ENCODE measurements at regions not wholly inside any gene's neighbourhood (a gene's known extent, or its start where the extent isn't known, plus 50 kb on each side); places are given as distances from the start of the nearest gene placed in this dataset.

DNA sequence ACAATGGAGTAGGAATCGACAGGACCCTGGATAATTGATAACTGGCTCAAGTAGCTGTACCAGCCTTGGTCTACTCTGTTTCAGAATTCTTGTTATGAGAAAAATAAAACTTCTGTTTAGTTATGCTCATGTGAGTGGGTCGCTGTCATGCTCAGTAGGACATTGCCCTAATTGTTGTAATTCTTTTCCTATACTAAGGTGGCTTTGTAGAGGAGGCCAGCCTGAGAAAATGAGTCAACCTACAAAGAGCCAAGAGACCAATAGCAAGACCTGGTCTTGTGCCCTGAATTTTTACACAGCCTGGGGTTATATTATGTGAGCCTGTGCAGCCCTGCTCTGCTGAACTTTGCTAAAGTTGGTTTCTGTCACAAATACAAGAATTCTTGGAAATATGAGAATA is 238.4 kb downstream of the MEIS1 start:
- Histone ChIP-seq H3K27ac (ENCODE audit: low read depth, low read length) (no peak overlapping the region), H3K4me3 (ENCODE audit: low read depth in 1 of 2, low read length in 2 of 2) (no peak overlapping the region), H3K4me1 (ENCODE audit: insufficient read depth, low read length) (no peaks in the 10 kb centered on the region), H3K27me3 (ENCODE audit: control insufficient read depth in 1 of 2, insufficient read depth in 2 of 2, low read length in 2 of 2) (no peaks in the 10 kb centered on the region), H3K36me3 (ENCODE audit: insufficient read depth, low read length) (no peaks in the 10 kb centered on the region), H3K9ac (ENCODE audit: low read length) (no peak overlapping the region), H3K9me3 (ENCODE audit: low read length) (no peaks in the 10 kb centered on the region)

DNA sequence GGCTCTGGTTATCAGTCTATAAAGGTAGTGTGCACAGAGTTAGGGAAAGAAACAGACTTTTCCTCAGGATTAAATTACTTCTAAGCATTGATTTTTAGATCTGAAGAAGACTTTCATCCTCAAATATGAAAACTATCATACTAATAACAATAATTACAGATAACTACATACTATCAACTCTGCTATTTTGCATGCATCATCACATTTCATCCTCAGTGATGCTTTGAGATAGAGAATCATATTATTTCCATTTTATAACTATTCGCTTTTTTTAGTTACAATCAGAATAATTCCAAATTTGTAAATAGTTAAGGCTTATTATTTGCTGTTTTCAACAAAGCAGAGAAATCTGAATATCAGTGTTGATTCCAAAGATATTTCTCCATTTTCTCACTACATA is 239.2 kb downstream of the MEIS1 start:
- H3K27me3 ChIP-seq (ENCODE audit: control insufficient read depth in 1 of 2, insufficient read depth in 2 of 2, low read length in 2 of 2), result no peaks in the 10 kb centered on the region
- H3K9ac ChIP-seq (ENCODE audit: low read length), result no peak overlapping the region
- no peaks in the 10 kb centered on the region for H3K9me3 ChIP-seq (ENCODE audit: low read length)
- no peak overlapping the region for H3K4me3 ChIP-seq (ENCODE audit: low read depth in 1 of 2, low read length in 2 of 2)
- no peaks in the 10 kb centered on the region for H3K36me3 ChIP-seq (ENCODE audit: insufficient read depth, low read length)
- H3K27ac ChIP-seq (ENCODE audit: low read depth, low read length), result no peak overlapping the region
- H3K4me1 ChIP-seq (ENCODE audit: insufficient read depth, low read length), result peaks cover 3% of the 10 kb centered on the region

GRCh38 chr2:66675591-66675990 is 240.7 kb downstream of the MEIS1 start:
- H3K36me3 ChIP-seq (ENCODE audit: insufficient read depth, low read length), result no peaks in the 10 kb centered on the region
- no peak overlapping the region for H3K9ac ChIP-seq (ENCODE audit: low read length)
- peaks cover 11% of the 10 kb centered on the region for H3K4me1 ChIP-seq (ENCODE audit: insufficient read depth, low read length)
- H3K27me3 ChIP-seq (ENCODE audit: control insufficient read depth in 1 of 2, insufficient read depth in 2 of 2, low read length in 2 of 2), result no peaks in the 10 kb centered on the region
- no peak overlapping the region for H3K4me3 ChIP-seq (ENCODE audit: low read depth in 1 of 2, low read length in 2 of 2)
- H3K27ac ChIP-seq (ENCODE audit: low read depth, low read length), result no peak overlapping the region
- no peaks in the 10 kb centered on the region for H3K9me3 ChIP-seq (ENCODE audit: low read length)

- no peak overlapping the region for H3K9ac ChIP-seq (ENCODE audit: low read length)
- H3K27me3 ChIP-seq (ENCODE audit: control insufficient read depth in 1 of 2, insufficient read depth in 2 of 2, low read length in 2 of 2), result no peaks in the 10 kb centered on the region
- no peaks in the 10 kb centered on the region for H3K36me3 ChIP-seq (ENCODE audit: insufficient read depth, low read length)
- H3K9me3 ChIP-seq (ENCODE audit: low read length), result no peaks in the 10 kb centered on the region
- H3K4me3 ChIP-seq (ENCODE audit: low read depth in 1 of 2, low read length in 2 of 2), result no peak overlapping the region
- peaks cover 30% of the 10 kb centered on the region for H3K4me1 ChIP-seq (ENCODE audit: insufficient read depth, low read length)
- H3K27ac ChIP-seq (ENCODE audit: low read depth, low read length), result no peak overlapping the region
These were observed 244.5 kb downstream of the MEIS1 start for GRCh38 chr2:66679442-66679841.

DNA sequence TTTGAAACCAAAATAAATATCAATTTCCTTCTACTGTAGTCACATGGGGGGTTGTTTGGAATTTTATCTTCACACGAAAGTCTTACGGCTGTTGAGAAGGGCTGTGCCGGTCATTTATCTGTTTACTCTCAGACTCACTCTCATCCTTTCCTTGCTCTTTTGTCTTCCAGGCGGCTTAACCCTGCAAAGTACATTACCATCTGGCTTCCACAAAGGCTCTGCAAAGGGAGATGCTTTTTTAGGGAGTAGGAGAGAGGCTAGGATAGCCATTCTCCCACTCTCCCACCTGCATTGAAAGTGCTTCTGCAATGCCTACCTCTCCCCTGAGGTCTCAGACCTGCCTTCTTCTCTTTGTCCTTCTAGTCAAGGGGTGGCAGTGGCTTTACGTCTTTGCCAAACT is 247.6 kb downstream of the MEIS1 start:
- Histone ChIP-seq H3K27ac (ENCODE audit: low read depth, low read length) (peak overlapping the region; percentile 19), H3K4me1 (ENCODE audit: insufficient read depth, low read length) (peaks cover 30% of the 10 kb centered on the region), H3K36me3 (ENCODE audit: insufficient read depth, low read length) (no peaks in the 10 kb centered on the region), H3K27me3 (ENCODE audit: control insufficient read depth in 1 of 2, insufficient read depth in 2 of 2, low read length in 2 of 2) (no peaks in the 10 kb centered on the region), H3K4me3 (ENCODE audit: low read depth in 1 of 2, low read length in 2 of 2) (no peak overlapping the region), H3K9ac (ENCODE audit: low read length) (no peak overlapping the region), H3K9me3 (ENCODE audit: low read length) (no peaks in the 10 kb centered on the region)

DNA sequence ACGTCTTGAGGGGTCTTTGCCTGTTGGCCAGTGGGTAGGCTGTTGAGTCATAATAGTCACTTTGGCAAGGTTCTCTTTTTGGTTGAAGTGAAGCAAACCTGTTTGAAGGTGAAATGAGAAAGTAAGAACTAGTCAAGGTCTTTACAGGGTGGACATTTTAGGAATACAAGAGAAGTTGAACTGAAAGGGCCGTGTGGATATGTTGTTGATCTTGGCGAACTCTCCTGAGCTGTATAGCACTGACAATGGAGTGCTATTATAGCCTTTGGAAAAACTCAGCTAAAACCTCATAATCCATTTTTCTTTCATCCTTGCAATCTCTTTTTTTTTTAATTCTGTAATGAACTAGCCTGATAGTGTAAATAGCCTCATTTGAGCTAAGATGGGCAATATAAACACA is 248.1 kb downstream of the MEIS1 start:
- no peaks in the 10 kb centered on the region for H3K36me3 ChIP-seq (ENCODE audit: insufficient read depth, low read length)
- H3K4me1 ChIP-seq (ENCODE audit: insufficient read depth, low read length), result peaks cover 30% of the 10 kb centered on the region
- H3K9me3 ChIP-seq (ENCODE audit: low read length), result no peaks in the 10 kb centered on the region
- no peak overlapping the region for H3K4me3 ChIP-seq (ENCODE audit: low read depth in 1 of 2, low read length in 2 of 2)
- H3K27me3 ChIP-seq (ENCODE audit: control insufficient read depth in 1 of 2, insufficient read depth in 2 of 2, low read length in 2 of 2), result no peaks in the 10 kb centered on the region
- no peak overlapping the region for H3K9ac ChIP-seq (ENCODE audit: low read length)
- peak overlapping the region; percentile 57 for H3K27ac ChIP-seq (ENCODE audit: low read depth, low read length)

DNA sequence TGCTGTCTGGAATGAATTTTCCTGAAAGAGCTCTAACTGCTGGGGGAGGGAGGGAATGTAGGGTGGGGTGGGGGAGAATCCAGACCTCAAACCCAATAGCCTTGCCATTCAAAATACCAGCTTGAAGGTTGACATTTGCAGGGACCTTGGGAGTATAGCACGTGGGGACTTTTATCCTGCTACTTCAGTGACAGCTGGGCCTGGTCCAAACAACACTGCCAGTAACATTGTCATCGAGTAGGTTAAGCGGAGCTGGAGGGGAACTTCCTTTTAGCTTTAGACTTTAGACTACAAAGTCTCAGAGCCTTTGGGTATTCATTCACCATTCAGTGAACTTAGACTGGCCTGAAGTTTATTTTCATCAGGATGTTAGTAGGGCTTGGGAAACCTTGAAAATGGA is 248.7 kb downstream of the MEIS1 start:
- H3K27me3 ChIP-seq (ENCODE audit: control insufficient read depth in 1 of 2, insufficient read depth in 2 of 2, low read length in 2 of 2), result no peaks in the 10 kb centered on the region
- H3K4me3 ChIP-seq (ENCODE audit: low read depth in 1 of 2, low read length in 2 of 2), result no peak overlapping the region
- H3K9ac ChIP-seq (ENCODE audit: low read length), result no peak overlapping the region
- H3K9me3 ChIP-seq (ENCODE audit: low read length), result no peaks in the 10 kb centered on the region
- H3K36me3 ChIP-seq (ENCODE audit: insufficient read depth, low read length), result no peaks in the 10 kb centered on the region
- peak overlapping the region; percentile 53 for H3K27ac ChIP-seq (ENCODE audit: low read depth, low read length)
- peaks cover 30% of the 10 kb centered on the region for H3K4me1 ChIP-seq (ENCODE audit: insufficient read depth, low read length)

- no peaks in the 10 kb centered on the region for H3K27me3 ChIP-seq (ENCODE audit: control insufficient read depth in 1 of 2, insufficient read depth in 2 of 2, low read length in 2 of 2)
- no peak overlapping the region for H3K27ac ChIP-seq (ENCODE audit: low read depth, low read length)
- H3K4me3 ChIP-seq (ENCODE audit: low read depth in 1 of 2, low read length in 2 of 2), result no peak overlapping the region
- H3K9me3 ChIP-seq (ENCODE audit: low read length), result no peaks in the 10 kb centered on the region
- no peak overlapping the region for H3K9ac ChIP-seq (ENCODE audit: low read length)
- H3K36me3 ChIP-seq (ENCODE audit: insufficient read depth, low read length), result no peaks in the 10 kb centered on the region
- peaks cover 31% of the 10 kb centered on the region for H3K4me1 ChIP-seq (ENCODE audit: insufficient read depth, low read length)
These were observed 249.4 kb downstream of the MEIS1 start for GRCh38 chr2:66684289-66684688.

DNA sequence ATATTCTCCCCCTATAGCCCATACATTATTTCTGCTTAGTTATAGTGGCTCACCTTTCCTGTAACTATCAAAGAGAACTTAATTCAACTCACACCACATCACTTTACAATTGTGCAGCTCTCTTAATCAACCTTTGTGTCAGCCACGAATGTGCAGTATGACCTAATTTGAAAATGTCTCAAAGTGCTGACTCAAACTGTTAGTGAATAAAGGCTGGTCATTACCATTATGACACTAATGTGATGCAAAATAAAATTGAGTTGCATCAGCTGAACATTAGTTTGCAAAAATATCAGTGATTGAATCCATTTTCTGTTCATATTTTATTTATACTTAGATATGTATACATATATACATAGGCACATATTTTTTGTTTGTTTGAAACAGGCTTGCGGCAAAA is 251.8 kb downstream of the MEIS1 start:
- H3K4me1 ChIP-seq (ENCODE audit: insufficient read depth, low read length), result peaks cover 25% of the 10 kb centered on the region
- H3K9ac ChIP-seq (ENCODE audit: low read length), result peak overlapping the region; percentile 47
- H3K27me3 ChIP-seq (ENCODE audit: control insufficient read depth in 1 of 2, insufficient read depth in 2 of 2, low read length in 2 of 2), result no peaks in the 10 kb centered on the region
- peak overlapping the region in 1 of 2 donors; percentile 10 for H3K4me3 ChIP-seq (ENCODE audit: low read depth in 1 of 2, low read length in 2 of 2)
- no peaks in the 10 kb centered on the region for H3K36me3 ChIP-seq (ENCODE audit: insufficient read depth, low read length)
- peak overlapping the region; percentile 75 for H3K27ac ChIP-seq (ENCODE audit: low read depth, low read length)
- no peaks in the 10 kb centered on the region for H3K9me3 ChIP-seq (ENCODE audit: low read length)

DNA sequence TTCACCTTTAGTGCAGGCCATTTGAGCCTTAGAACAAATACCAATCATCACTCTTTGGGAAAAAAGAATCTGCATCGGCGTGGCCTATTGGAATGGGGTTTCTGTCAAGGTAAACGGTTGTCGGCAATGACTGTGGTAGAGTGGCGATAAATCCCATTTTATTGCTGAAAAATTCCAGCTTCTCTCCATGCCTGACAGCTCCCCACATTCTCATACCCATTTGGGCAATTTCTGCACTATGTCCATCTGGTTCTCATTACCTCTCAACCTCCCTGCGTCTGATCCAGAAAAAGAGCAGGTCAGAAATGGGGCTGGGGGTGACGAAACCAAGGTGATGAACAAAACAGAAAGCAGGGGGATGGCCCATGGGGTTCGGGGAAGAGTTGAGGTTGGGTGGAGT is 254.0 kb downstream of the MEIS1 start:
- Histone ChIP-seq H3K4me3 (ENCODE audit: low read depth in 1 of 2, low read length in 2 of 2) (peak overlapping the region; percentile 3 to 54), H3K4me1 (ENCODE audit: insufficient read depth, low read length) (peaks cover 11% of the 10 kb centered on the region), H3K36me3 (ENCODE audit: insufficient read depth, low read length) (no peaks in the 10 kb centered on the region), H3K27ac (ENCODE audit: low read depth, low read length) (peak overlapping the region; percentile 75), H3K9me3 (ENCODE audit: low read length) (no peaks in the 10 kb centered on the region), H3K27me3 (ENCODE audit: control insufficient read depth in 1 of 2, insufficient read depth in 2 of 2, low read length in 2 of 2) (no peaks in the 10 kb centered on the region), H3K9ac (ENCODE audit: low read length) (peak overlapping the region; percentile 83)

DNA sequence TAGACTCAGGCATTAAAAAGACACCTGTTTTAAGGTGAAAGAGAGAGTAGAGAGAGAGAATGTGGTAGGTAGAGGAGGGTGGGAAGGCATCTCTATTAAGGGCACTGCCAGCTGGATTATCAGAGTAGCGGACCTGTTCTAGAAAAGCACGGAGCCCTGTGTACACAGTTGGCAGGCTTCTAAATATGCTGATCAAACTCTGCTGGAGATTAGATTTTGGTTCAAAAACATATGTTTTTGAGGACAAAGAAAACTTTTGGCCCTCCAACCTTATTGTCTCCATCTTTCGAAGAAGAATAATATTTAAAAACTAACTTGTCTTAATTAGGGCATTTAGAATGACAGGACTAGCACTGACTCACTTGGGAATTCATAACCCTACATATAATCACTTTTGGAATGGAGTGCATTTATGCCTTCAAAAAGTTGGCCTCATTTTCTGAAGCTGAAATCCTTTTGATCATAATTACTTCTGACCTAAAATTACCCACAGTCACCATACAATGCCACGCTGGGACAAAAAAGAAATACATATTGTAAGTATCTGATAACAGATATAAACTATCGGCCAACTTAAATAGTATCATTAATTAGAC is 254.6 kb downstream of the MEIS1 start:
- peak overlapping the region; percentile 83 for H3K9ac ChIP-seq (ENCODE audit: low read length)
- H3K36me3 ChIP-seq (ENCODE audit: insufficient read depth, low read length), result no peaks in the 10 kb centered on the region
- H3K27ac ChIP-seq (ENCODE audit: low read depth, low read length), result peak overlapping the region; percentile 75
- H3K9me3 ChIP-seq (ENCODE audit: low read length), result no peaks in the 10 kb centered on the region
- H3K4me3 ChIP-seq (ENCODE audit: low read depth in 1 of 2, low read length in 2 of 2), result peak overlapping the region; percentile 3 to 54
- H3K4me1 ChIP-seq (ENCODE audit: insufficient read depth, low read length), result peaks cover 11% of the 10 kb centered on the region
- H3K27me3 ChIP-seq (ENCODE audit: control insufficient read depth in 1 of 2, insufficient read depth in 2 of 2, low read length in 2 of 2), result no peaks in the 10 kb centered on the region
